Ovary (tissue), 3 donors: ENCODE measurements at regions not wholly inside any gene's neighbourhood (a gene's known extent, or its start where the extent isn't known, plus 50 kb on each side); places are given as distances from the start of the nearest gene placed in this dataset.

Source experiments
- CTCF ChIP-seq, 3 donors: fragments of 450-650 bp in 2 of 3; fragments of 200-600 bp in 1 of 3; IDR thresholded peaks; one replicate each; pipeline versions ENCODE4 v1.5.1 to v1.8.0; 2016 to 2022; ENCODE audit warnings: antibody characterized with exemption in 3 of 3, mild to moderate bottlenecking in 1 of 3
- EP300 ChIP-seq: sonication (generic); formaldehyde crosslinking; IDR thresholded peaks from one replicate; pipeline ENCODE4 v1.6.1; 2017; ENCODE audit warnings: antibody characterized with exemption
- POLR2A ChIP-seq: fragments of 450-650 bp; IDR thresholded peaks from one replicate; pipeline ENCODE4 v1.6.1; 2017; ENCODE audit warnings: antibody characterized with exemption, mild to moderate bottlenecking, moderate library complexity
- donor health status: DM: no; HTN: no; CAD: no.

- no peak for TF ChIP-seq CTCF (IDR thresholded peaks at IDR 0.05)
- no peak for TF ChIP-seq POLR2A
- no peak for TF ChIP-seq EP300
These were observed 321.8 kb downstream of the RFC3 start for GRCh38 chr13:34139660-34140227.
